Astrocyte of the hippocampus (primary cell): ENCODE measurements at regions not wholly inside any gene's neighbourhood (a gene's known extent, or its start where the extent isn't known, plus 50 kb on each side); places are given as distances from the start of the nearest gene placed in this dataset.
"Not testable (repeated sequence)": the region's sequence is repeated elsewhere in the genome, so short reads cannot be mapped to it uniquely, and the experiment has no call there.

ENCODE experiments used
- DNase-seq: peaks from one replicate; pipeline ENCODE4 v3.0.0; 2011; ENCODE audit warnings: low read depth, low spot score

GRCh38 chr20:33908336-33908735, 85.4 kb upstream of the RALY start:
- no peak for DNase-seq

DNA sequence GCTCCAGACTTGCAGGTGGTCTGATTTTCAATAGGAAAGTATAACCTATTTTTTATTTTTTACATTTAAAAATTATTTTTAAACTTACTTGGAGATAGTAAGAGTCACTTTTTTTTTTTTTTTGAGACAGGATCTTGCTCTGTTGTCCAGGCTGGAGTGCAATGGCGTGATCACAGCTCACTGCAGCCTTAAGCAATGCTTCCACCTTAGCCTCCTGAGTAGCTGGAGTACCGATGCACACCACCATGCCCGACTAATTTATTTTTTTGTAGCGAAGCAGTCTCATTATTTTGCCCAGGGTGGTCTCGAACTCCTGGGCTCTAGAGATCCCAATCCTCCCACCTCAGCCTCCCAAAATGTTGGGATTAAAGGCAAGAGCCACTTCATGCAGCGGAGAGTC, 84.8 kb upstream of the RALY start:
- no peak for DNase-seq

DNA sequence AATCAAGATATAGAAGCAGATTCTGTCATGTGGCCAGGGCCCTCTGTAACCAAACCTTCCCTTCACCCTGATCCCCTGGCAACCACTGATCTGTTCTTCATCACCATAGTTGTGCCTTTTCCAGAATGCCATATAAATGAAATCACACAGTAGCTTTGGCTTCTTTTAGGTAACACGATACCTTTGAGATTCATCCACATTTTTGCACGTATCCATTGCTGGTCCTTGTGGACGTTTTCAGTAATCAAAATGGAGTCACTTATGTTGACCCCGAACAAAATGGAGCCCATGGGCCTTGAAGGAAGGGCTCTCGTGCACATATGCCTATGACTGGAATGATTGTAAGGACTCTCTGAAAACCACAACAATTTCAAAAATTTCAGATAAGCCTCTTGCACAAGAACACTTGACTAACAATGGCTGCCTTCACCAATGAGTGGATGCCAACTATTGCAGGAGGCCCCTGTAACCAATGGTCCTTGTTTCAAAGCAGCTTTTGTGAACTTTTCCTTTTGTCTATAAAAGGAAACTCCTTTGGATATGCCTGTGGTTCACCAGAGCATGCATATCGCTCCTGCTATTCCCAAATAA, 84.3 kb upstream of the RALY start:
- peak; percentile 95 for DNase-seq

DNA sequence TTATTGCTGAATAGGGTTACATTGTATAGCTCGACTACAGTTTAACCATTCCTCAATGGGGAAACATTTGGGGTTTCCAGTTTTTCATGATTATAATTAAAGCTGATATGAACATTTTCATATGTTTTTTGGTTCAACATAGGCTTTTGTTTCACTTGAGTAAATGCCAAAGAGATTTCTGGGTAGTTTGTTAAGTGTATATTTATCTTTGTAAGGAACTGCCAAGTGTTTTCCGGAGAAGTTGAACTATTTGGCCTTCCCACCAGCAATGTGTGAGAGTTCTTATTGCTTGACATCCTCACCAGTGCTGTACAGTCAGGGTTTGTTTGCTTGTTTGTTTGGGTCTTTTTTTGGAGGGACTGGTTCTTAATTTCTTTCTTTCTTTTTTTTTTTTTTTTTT, 83.7 kb upstream of the RALY start:
- peak; percentile 66 for DNase-seq

DNA sequence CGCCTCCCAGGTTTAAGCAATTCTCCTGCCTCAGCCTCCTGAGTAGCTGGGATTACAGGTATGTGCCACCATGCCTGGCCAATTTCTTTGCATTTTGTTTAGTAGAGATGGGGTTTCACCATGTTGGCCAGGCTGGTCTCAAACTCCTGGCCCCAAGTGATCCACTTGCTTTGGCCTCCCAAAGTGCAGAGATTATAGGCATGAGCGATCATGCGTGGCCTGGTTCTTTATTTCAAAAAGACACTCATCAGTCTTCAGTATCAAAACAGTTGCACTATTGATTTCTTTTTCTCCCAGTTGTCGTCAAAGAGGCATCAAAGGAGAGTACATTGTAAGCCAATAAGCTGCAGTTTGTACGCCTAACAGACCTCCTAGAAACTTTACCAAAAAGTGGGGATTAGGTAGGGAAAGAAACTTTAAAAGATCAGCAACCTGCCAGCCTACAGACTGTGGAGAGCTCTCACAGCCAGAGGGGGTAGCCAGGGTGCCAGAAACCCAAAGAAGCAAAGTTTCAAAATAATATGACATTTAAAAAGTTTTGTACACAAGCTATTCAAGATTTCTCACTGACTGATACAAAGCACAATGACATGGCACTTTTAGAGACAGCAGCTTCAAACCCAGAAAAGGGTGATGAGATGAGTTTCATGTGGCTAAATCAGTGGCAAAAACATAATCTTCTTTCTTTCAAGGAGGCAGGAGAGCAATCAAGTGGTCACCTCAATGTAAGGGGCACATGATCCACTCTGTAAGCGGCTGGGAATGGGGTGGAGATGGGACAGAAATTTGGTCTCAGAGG, 83.0 kb upstream of the RALY start:
- no peak for DNase-seq

DNA sequence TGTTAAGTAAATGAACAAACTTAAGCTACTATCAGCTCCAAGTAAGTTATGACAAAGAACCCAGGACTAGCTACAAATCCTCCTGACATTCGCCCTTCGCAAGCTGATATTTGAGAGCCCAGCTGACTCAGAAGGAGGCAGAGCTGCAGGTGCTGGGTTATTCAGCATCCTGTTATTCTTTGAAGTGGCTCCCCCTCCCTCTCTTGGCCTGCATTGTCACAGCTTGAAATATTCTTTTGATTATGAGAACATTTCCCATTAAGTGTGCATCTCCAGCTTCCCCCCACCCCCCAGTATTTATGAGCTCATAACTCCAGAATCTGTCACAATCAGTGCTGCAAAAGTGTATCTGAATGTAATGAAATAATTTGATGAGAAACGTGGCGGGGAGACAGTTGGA, 78.8 kb upstream of the RALY start:
- peak; percentile 62 for DNase-seq

DNA sequence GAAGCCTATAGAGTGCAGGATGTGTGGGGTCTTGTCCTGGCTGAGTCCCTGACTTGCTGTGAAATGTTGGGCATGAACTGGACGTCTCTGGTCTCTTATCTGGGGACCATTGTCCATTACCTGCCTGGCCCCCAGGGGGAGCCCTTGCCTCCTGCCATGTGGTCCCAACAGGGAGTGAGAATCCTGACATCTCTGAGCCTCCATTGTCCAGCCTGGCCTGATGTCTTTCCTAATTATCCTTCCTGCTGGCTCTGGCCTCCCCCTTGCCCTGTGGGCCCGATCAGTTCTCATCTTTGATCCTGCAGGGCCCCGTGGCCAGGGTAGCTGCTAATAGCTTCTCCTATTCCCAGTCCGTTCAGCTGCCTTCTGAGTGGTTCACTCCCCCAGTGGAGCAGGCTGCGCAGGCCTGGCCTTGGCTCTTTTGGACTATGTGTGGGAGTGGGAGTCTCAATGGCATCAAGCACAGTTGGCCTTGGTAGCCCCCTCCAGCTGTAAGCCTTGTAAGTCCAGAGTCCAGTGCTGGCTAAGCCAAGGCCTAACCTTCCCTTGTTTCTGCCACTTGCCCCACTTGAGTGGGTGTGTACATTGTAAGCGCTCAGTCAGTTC, 77.9 kb upstream of the RALY start:
- no peak for DNase-seq

GRCh38 chr20:33916768-33917167, 76.9 kb upstream of the RALY start:
- DNase-seq: no peak

DNA sequence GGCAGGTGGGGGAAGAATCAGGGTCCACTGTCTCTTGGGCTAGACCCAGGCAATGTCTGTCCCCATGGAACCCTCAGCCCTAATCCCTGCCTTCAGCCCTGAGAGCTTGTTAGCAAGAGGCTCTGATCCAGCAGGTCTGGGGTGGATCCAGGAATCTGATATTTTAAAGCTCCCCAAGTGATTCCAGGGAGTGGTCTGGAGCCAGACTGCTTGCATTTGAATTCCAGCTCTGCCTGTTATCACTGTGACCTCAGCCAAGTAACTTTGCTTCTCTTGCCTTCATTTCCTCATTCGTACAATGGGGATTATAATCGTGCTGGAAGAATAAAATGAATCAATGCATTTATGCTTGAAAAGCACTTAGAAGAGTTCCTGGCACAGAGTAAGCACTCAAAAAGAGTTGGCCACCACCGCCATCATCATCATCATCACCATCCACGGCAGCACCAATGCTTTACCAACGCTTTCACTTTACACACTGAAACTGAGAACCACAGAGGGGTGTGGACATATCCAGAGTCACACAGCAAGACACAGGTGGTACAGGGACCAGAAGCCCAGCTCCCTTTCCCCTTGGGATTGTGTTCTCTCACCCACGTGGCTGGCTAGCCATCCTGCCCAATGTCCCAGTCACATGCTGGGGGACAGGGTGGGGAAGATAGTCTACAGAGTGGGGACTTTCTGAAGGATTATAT, 75.7 kb upstream of the RALY start:
- no peak for DNase-seq

DNA sequence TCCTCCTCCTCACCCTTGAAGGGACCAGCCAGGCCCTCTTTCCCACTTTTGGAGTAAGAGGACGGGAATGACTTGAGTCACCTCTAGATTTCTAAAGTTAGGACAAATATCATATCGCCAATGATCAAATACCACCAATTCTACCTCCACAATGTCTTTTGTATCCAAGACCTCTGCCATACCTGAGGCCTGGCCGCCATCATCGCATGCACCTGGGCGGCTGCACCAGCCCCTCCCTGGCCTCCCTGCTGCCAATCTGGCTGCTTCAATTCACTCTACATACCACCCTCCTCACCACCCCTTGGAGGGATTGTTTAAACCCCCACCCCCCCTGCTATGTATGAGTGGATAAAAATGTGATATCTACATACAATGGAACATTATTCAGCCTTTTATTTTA, 75.0 kb upstream of the RALY start:
- no peak for DNase-seq

GRCh38 chr20:33919653-33920052, 74.1 kb upstream of the RALY start:
- DNase-seq: no peak

DNA sequence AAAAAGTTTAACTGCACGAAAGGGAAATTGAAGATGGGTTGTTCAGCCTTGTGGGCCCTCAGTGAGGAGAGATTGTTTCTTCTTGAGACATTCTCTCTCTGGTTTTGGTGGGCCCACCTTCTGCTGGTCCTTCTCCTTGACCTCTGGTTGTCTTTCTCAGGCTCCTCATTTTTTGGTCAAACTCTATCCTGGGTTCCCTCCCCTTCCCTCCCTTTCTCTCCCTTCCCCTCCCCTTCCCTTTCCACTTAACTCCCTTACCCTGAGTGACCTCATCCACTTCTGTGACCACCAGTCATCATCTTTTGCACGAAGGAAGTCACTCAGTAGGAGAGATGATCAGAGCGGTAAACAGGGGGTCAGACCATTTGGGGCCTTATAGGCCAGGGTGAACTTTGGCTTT, 71.5 kb upstream of the RALY start:
- no peak for DNase-seq

- no peak for DNase-seq
Measured at GRCh38 chr20:33923740-33924139, 70.0 kb upstream of the RALY start.

DNA sequence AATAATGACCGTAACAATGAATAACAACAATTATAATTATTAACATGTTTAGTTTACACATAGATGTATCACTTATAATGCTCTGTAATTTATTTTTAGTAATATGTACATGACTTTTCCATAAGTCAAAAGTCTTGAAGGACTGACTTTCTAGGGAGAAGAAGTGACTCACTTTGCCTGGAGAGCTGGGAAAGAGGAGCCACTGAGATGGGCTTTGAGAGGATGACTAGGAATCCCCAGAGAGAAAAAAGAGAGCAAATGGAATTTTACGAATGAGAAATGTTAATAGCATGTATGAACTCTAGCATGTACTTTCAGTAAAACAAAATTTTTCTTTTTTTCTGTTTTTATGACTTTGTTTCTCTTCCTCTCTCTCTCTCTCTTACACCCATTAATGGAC, 67.8 kb upstream of the RALY start:
- no peak for DNase-seq

DNA sequence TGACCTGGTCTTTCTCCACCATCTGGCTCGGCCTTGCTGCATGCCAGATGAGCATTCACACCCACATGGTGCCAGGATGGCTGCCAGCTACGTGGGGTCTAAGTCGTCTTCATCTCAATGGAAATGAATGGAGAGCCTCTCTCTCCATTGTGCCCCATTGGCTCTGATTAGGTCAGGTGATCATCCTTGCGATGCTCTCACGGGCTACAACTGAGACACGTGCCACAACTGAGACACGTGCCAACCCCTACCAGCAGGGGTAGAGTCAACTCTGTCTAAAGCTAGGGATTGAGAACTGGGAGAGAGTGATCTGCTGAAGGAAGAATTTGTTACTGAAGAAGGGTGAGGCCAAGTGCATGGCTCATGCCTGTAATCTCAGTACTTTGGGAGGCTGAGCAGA, 67.3 kb upstream of the RALY start:
- DNase-seq: no peak

- DNase-seq: no peak
Measured at GRCh38 chr20:33927724-33928123, 66.0 kb upstream of the RALY start.

- no peak for DNase-seq
Measured at GRCh38 chr20:33929917-33930316, 63.8 kb upstream of the RALY start.

- DNase-seq: no peak
Measured at GRCh38 chr20:33933469-33933909, 60.2 kb upstream of the RALY start.

- DNase-seq: no peak
Measured at GRCh38 chr20:33936656-33937055, 57.1 kb upstream of the RALY start.

DNA sequence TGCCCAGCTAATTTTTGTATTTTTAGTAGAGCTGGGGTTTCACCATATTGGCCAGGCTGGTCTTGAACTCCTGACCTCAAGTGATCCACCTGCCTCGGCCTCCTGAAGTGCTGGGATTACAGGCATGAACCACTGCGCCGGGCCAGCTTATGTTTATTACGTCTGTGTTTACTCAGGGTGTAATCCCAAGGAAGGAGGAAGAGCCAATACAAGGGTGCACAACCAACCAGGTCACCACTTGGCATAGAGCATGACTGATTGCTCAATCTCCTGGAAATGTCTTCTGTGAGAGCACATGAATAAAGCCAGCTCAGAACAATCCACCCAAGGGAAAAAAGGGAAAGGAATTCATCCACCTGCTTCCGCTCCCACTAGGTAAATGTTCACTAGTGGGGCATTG, 54.7 kb upstream of the RALY start:
- not testable (repeated sequence) for DNase-seq

DNA sequence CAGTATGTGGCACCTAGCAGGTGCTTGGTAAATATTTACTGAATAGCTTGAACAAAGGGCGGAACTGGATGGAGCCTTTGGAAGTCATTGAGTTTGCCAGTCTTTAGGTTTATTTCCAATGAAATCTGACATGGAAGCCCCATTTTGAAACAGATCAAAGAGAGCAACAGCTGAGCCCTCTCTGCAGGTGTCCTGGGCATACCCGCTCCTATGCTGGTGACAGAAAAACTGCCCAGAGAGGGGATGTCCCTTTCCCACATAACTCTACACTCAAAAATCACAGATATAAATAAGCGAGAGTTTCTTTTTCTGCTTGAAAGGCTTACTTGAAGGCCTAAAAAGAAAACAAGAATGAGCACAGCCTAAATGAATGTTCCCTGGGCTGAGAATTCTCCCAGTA, 53.0 kb upstream of the RALY start:
- DNase-seq: no peak
